ENCODE measurements at regions not wholly inside any gene's neighbourhood (a gene's known extent, or its start where the extent isn't known, plus 50 kb on each side); places are given as distances from the start of the nearest gene placed in this dataset.
"Not testable (repeated sequence)": the region's sequence is repeated elsewhere in the genome, so short reads cannot be mapped to it uniquely, and the experiment has no call there.

- DNase-seq (ENCODE audit: low spot score) = no peak
Measured at GRCh38 chr1:191675856-191676783, 482.1 kb upstream of the RGS18 start.

- DNase-seq (ENCODE audit: low spot score) = no peak
Measured at GRCh38 chr1:191685669-191686068, 472.6 kb upstream of the RGS18 start.

- DNase-seq (ENCODE audit: low spot score) = peak; percentile 45
Measured at GRCh38 chr1:191687721-191688120, 470.5 kb upstream of the RGS18 start.

- no peak for DNase-seq (ENCODE audit: low spot score)
Measured at GRCh38 chr1:191690931-191691330, 467.3 kb upstream of the RGS18 start.

DNA sequence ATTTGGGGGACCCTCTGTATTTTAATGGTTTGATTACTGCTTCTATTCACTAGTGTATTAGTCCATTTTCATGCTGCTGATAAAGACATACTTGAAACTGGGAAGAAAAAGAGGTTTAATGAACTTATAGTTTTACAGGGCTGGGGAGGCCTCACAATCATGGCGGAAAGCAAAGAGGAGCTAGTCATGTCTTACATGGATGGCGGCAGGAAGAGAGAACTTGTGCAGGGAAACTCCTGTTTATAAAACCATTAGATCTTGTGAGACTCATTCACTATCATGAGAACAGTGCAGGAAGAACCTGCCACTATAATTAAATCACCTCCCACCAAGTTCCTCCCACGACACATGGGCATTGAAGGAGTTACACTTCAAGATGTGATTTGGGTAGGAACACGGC lies 464.5 kb upstream of the RGS18 start:
- no peak for DNase-seq (ENCODE audit: low spot score)

DNA sequence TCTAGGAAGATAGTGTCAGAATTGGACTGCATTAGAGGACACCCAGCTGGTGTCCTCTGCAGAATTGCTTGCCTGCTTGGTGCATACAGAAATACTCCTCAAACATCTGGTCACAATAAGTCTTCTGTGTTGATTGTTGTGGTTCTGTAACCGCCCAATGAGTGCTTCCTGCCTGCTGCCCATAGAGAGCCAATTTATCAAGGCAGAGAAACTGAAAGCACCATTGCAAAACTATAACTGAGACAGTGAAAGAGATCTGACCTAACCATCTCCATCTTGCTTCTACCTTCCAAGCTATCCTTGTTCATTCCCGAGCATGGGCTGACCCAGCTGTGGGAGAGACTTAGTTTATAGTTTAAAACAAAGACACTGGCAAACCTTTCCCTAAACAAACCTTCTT lies 462.4 kb upstream of the RGS18 start:
- no peak for DNase-seq (ENCODE audit: low spot score)

DNA sequence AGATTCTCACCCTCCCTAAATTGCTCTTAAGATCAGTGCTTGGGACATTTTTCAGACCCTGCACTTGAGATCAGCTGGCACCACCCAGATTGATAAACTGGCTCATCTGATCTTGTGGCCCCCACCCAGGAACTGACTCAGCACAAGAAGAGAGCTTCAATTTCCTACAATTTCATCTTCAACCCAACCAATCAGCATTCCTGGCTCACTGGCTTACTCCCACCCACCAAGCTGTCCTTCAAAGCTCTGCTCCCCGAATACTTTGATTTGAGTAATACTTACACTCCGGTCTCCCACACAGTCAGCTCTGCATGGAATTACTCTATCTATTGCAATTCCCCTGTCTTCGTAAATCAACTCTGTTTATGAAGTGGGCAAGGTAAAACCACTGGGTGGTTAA lies 461.9 kb upstream of the RGS18 start:
- DNase-seq (ENCODE audit: low spot score) = peak; percentile 23

- DNase-seq (ENCODE audit: low spot score) = no peak
Measured at GRCh38 chr1:191697556-191697955, 460.7 kb upstream of the RGS18 start.

GRCh38 chr1:191698246-191698645 lies 460.0 kb upstream of the RGS18 start:
- no peak for DNase-seq (ENCODE audit: low spot score)

GRCh38 chr1:191699343-191699742 lies 458.9 kb upstream of the RGS18 start:
- DNase-seq (ENCODE audit: low spot score) = no peak

- DNase-seq (ENCODE audit: low spot score) = no peak
Measured at GRCh38 chr1:191700922-191701321, 457.3 kb upstream of the RGS18 start.

- DNase-seq (ENCODE audit: low spot score) = no peak
Measured at GRCh38 chr1:191702124-191702523, 456.1 kb upstream of the RGS18 start.

GRCh38 chr1:191707288-191707687 lies 451.0 kb upstream of the RGS18 start:
- DNase-seq (ENCODE audit: low spot score) = no peak

GRCh38 chr1:191709215-191709614 lies 449.0 kb upstream of the RGS18 start:
- no peak for DNase-seq (ENCODE audit: low spot score)

GRCh38 chr1:191711961-191712360 lies 446.3 kb upstream of the RGS18 start:
- no peak for DNase-seq (ENCODE audit: low spot score)

- DNase-seq (ENCODE audit: low spot score) = no peak
Measured at GRCh38 chr1:191714845-191715244, 443.4 kb upstream of the RGS18 start.

DNA sequence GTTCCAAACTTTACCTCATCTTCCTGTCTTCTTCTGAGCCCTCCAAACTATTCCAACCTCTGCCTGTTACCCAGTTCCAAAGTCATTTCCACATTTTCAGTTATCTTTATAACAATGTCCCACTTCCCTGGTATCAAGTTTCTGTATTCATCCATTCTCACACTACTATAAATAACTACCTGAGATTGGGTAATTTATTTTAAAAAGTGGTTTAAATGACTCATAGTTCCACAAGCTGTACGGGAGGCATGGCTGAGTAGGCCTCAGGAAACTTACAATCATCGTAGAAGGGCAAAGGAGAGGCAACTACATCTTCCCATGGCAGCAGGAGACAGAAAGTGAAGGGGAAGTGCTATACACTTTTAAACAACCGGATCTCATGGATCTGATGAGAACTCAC lies 428.5 kb upstream of the RGS18 start:
- DNase-seq (ENCODE audit: low spot score) = no peak

DNA sequence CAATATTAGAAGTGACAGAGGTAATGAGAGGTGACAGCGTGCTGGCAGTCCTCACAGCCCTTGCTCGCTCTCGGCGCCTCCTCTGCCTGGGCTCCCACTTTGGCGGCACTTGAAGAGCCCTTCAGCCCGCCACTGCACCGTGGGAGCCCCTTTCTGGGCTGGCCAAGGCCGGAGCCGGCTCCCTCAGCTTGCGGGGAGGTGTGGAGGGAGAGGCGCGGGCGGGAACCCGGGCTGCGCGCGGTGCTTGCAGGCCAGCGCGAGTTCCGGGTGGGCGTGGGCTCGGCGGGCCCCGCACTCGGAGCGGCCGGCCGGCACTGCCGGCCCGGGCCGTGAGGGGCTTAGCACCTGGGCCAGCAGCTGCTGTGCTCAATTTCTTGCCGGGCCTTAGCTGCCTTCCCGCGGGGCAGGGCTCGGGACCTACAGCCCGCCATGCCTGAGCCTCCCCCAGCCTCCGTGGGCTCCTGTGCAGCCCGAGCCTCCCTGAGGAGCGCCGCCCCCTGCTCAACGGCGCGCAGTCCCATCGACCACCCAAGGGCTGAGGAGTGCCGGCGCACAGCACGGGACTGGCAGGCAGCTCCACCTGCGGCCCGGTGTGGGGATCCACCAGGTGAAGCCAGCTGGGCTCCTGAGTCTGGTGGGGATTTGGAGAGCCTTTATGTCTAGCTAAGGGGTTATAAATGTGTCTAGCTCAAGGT lies 426.5 kb upstream of the RGS18 start:
- not testable (repeated sequence) for DNase-seq (ENCODE audit: low spot score)

GRCh38 chr1:191734321-191734720 lies 423.9 kb upstream of the RGS18 start:
- no peak for DNase-seq (ENCODE audit: low spot score)

DNA sequence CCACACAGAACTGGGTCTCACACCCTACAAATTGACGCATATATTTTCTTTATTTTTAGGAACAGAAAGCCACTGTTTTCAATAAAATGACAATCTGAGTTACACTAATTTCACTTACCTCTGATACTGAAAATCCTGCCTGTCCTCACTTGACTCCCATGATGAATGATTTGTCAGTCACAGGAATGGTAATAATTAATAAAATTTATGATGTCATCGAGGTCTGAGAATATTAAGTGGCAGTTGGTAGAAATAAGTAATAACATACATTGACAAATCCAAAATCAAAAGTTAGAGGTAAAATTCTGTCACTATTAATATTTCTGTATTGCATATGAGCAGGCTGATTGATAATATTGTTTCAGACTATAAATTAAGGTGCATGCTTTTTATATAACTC lies 418.7 kb upstream of the RGS18 start:
- DNase-seq (ENCODE audit: low spot score) = no peak

DNA sequence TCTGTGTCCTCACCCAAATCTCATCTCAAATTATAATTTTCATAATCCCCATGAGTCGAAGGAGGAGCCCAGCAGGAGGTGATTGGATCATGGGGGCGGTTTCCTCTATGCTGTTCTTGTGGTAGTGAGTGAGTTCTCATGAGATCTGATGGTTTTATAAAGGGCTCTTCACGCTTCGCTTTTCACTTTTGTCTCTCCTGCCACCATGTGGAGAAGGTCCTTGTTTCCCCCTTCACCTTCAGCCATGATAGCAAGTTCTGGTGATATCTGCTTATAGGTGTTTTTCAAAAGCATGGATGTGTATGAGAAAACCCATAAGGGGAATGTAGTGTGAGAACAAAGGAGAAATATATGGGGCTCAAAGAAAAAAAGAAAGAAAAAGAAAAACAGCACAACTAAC lies 405.9 kb upstream of the RGS18 start:
- DNase-seq (ENCODE audit: low spot score) = no peak

- DNase-seq (ENCODE audit: low spot score) = no peak
Measured at GRCh38 chr1:191760016-191760415, 398.2 kb upstream of the RGS18 start.

DNA sequence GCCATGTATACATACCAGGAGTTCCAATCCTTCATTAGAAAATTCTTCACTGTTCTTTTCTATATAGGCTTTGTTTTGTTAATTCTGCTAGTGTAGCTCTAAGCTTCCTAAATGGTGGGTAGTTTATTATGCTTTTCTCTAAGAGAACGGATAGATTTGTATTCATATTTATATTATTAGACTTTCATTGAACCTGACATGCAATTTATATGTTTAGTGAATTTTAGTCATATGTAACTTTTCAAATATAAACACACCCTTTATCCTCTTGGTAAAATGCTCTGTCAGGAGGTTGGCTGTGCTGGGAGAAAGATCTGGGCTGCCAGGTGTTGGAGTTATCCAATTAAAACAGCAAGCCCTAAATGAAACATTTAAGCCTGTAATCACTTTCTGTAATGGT lies 369.7 kb upstream of the RGS18 start:
- no peak for DNase-seq (ENCODE audit: low spot score)

All from putamen (tissue), 1 donor.